ENCODE measurements at regions not wholly inside any gene's neighbourhood (a gene's known extent, or its start where the extent isn't known, plus 50 kb on each side); places are given as distances from the start of the nearest gene placed in this dataset.
A peak's percentile ranks its signal among the peaks of the same experiment; 100 is the strongest.

- no peak for FAIRE-seq
Measured at GRCh38 chr14:62168564-62169155, 406.4 kb downstream of the SNAPC1 start.

GRCh38 chr14:62179367-62180018 is 417.3 kb downstream of the SNAPC1 start:
- peak; percentile 96 for FAIRE-seq

GRCh38 chr14:62181591-62181990 is 419.4 kb downstream of the SNAPC1 start:
- FAIRE-seq, result no peak

- no peak for FAIRE-seq
Measured at GRCh38 chr14:62185078-62185477, 422.9 kb downstream of the SNAPC1 start.

GRCh38 chr14:62187265-62187664 is 425.0 kb downstream of the SNAPC1 start:
- FAIRE-seq, result no peak

GRCh38 chr14:62189698-62190097 is 427.5 kb downstream of the SNAPC1 start:
- no peak for FAIRE-seq

- no peak for FAIRE-seq
Measured at GRCh38 chr14:62206456-62206855, 444.2 kb downstream of the SNAPC1 start.

- no peak for FAIRE-seq
Measured at GRCh38 chr14:62209287-62209899, 447.2 kb downstream of the SNAPC1 start.

GRCh38 chr14:62213516-62213915 is 451.3 kb downstream of the SNAPC1 start:
- FAIRE-seq, result peak; percentile 17

- no peak for FAIRE-seq
Measured at GRCh38 chr14:62216121-62216520, 453.9 kb downstream of the SNAPC1 start.

GRCh38 chr14:62234849-62235248 is 472.6 kb downstream of the SNAPC1 start:
- FAIRE-seq, result no peak

- FAIRE-seq, result no peak
Measured at GRCh38 chr14:62244221-62244620, 482.0 kb downstream of the SNAPC1 start.

GRCh38 chr14:62247266-62247665 is 485.0 kb downstream of the SNAPC1 start:
- no peak for FAIRE-seq

GRCh38 chr14:62251237-62251636 is 489.0 kb downstream of the SNAPC1 start:
- FAIRE-seq, result no peak

GRCh38 chr14:62253171-62253570 is 491.0 kb downstream of the SNAPC1 start:
- no peak for FAIRE-seq

- no peak for FAIRE-seq
Measured at GRCh38 chr14:62253911-62254310, 491.7 kb downstream of the SNAPC1 start.

- no peak for FAIRE-seq
Measured at GRCh38 chr14:62269204-62269603, 507.0 kb downstream of the SNAPC1 start.

- no peak for FAIRE-seq
Measured at GRCh38 chr14:62270236-62270635, 508.0 kb downstream of the SNAPC1 start.

- no peak for FAIRE-seq
Measured at GRCh38 chr14:62280366-62280765, 518.1 kb downstream of the SNAPC1 start.

- FAIRE-seq, result no peak
Measured at GRCh38 chr14:62283837-62284236, 521.6 kb downstream of the SNAPC1 start.

- no peak for FAIRE-seq
Measured at GRCh38 chr14:62289471-62289870, 527.3 kb downstream of the SNAPC1 start.

- FAIRE-seq, result no peak
Measured at GRCh38 chr14:62301080-62301479, 538.9 kb downstream of the SNAPC1 start.

GRCh38 chr14:62301911-62302310 is 539.7 kb downstream of the SNAPC1 start:
- FAIRE-seq, result no peak

GRCh38 chr14:62303437-62303836 is 541.2 kb downstream of the SNAPC1 start:
- FAIRE-seq, result no peak

GRCh38 chr14:62304257-62304656 is 542.0 kb downstream of the SNAPC1 start:
- peak; percentile 9 for FAIRE-seq
